Activated naive CD4-positive, alpha-beta T cell treated with anti-CD3 and anti-CD28 coated beads, Interleukin-2, amount 50 U/mL, for 24 hours (primary cell): ENCODE measurements at regions not wholly inside any gene's neighbourhood (a gene's known extent, or its start where the extent isn't known, plus 50 kb on each side); places are given as distances from the start of the nearest gene placed in this dataset.

ENCODE experiments used
- H3K27ac Mint-ChIP-seq: one replicate; pipeline ENCODE4 v1.8.0; 2021; ENCODE audit warnings: mild to moderate bottlenecking, mixed read lengths
- H3K27me3 Mint-ChIP-seq: one replicate; pipeline ENCODE4 v1.8.0; 2021; ENCODE audit warnings: mixed read lengths
- H3K36me3 Mint-ChIP-seq: one replicate; pipeline ENCODE4 v1.8.0; 2021; ENCODE audit warnings: mixed read lengths
- H3K4me1 Mint-ChIP-seq: one replicate; pipeline ENCODE4 v1.8.0; 2021; ENCODE audit warnings: mixed read lengths
- H3K4me3 Mint-ChIP-seq: one replicate; pipeline ENCODE4 v1.8.0; 2021; ENCODE audit warnings: mild to moderate bottlenecking, mixed read lengths
- H3K9me3 Mint-ChIP-seq: one replicate; pipeline ENCODE4 v1.8.0; 2021; ENCODE audit warnings: mixed read lengths

- H3K36me3 Mint-ChIP-seq: no peaks in the 10 kb centered on the region
- H3K27ac Mint-ChIP-seq: no peak overlapping the region
- no peak overlapping the region for H3K4me3 Mint-ChIP-seq
- no peaks in the 10 kb centered on the region for H3K4me1 Mint-ChIP-seq
- peaks cover 6% of the 10 kb centered on the region for H3K27me3 Mint-ChIP-seq
- no peaks in the 10 kb centered on the region for H3K9me3 Mint-ChIP-seq
Observed at GRCh38 chr20:51876313-51876940, 74.1 kb upstream of the SALL4 start.

DNA sequence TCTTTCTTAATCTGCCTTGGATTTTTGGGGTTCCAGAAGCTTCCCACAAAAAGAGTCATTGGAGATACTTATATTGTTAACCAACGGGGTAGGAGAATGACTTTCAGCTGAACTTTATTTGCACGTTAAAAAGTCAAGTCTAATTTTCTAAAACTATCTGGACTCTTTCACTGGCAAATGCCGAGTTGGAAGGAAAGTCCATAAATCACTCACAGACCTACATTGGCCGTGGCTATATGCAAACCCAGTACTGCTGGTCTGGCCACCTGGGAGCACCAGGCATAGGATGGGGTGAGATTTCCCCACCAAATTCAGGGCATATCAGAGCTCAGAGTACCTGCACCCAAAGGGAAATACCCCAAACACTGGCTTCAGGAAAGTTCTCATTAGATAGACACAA, 71.3 kb upstream of the SALL4 start:
- Mint-ChIP-seq H3K9me3 (no peaks in the 10 kb centered on the region), H3K4me3 (no peak overlapping the region), H3K36me3 (no peaks in the 10 kb centered on the region), H3K27me3 (peaks cover 6% of the 10 kb centered on the region), H3K4me1 (no peaks in the 10 kb centered on the region), H3K27ac (no peak overlapping the region)

DNA sequence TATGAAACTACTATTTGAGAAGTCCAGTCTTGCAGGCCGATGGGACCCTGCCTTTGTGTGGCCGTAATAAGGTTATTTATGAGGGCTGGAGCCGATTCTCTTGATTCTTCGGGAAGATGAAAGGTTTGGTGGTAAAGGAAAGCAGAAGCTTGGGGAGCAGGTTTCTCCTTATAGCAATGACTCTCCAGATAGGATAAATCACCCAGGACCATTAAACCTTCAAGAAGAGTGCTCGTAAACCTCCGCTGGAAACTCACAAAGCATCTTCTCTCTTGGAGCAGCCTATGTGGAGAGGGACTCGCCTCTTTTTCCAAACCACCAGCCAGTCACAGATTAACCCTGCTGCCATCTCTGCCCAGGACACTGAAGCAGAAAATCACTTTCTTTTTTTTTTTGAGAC, 69.6 kb upstream of the SALL4 start:
- H3K4me1 Mint-ChIP-seq: no peaks in the 10 kb centered on the region
- H3K27ac Mint-ChIP-seq: no peak overlapping the region
- no peaks in the 10 kb centered on the region for H3K36me3 Mint-ChIP-seq
- H3K4me3 Mint-ChIP-seq: no peak overlapping the region
- H3K9me3 Mint-ChIP-seq: no peaks in the 10 kb centered on the region
- H3K27me3 Mint-ChIP-seq: peaks cover 5% of the 10 kb centered on the region

- peaks cover 3% of the 10 kb centered on the region for H3K27me3 Mint-ChIP-seq
- H3K36me3 Mint-ChIP-seq: no peaks in the 10 kb centered on the region
- no peak overlapping the region for H3K4me3 Mint-ChIP-seq
- H3K4me1 Mint-ChIP-seq: no peaks in the 10 kb centered on the region
- H3K9me3 Mint-ChIP-seq: no peaks in the 10 kb centered on the region
- H3K27ac Mint-ChIP-seq: no peak overlapping the region
Observed at GRCh38 chr20:51869002-51869401, 66.7 kb upstream of the SALL4 start.

DNA sequence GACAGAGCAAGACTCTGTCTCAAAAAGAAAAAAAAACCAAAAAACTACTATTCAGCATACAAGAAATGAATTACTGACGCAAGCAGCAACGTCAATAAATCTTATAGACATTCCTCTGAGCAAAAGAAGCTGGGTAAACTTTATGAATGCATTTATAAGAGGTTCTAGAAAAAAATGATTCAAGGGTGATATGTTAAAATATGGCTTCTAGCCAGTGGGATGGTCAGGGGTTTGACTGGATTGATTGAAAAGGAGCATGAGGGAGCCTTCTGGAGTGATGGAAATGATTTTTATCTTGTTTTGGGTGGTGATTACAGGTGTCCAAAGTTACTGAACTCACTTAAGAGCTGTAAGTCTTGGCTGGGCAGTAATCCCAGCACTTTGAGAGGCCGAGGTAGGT, 64.9 kb upstream of the SALL4 start:
- no peaks in the 10 kb centered on the region for H3K36me3 Mint-ChIP-seq
- H3K4me1 Mint-ChIP-seq: no peaks in the 10 kb centered on the region
- no peaks in the 10 kb centered on the region for H3K9me3 Mint-ChIP-seq
- no peak overlapping the region for H3K27ac Mint-ChIP-seq
- peaks cover 3% of the 10 kb centered on the region for H3K27me3 Mint-ChIP-seq
- no peak overlapping the region for H3K4me3 Mint-ChIP-seq

GRCh38 chr20:51864967-51865366, 62.6 kb upstream of the SALL4 start:
- H3K36me3 Mint-ChIP-seq: no peaks in the 10 kb centered on the region
- no peak overlapping the region for H3K27ac Mint-ChIP-seq
- H3K27me3 Mint-ChIP-seq: peaks cover 8% of the 10 kb centered on the region
- no peaks in the 10 kb centered on the region for H3K4me1 Mint-ChIP-seq
- H3K4me3 Mint-ChIP-seq: no peak overlapping the region
- no peaks in the 10 kb centered on the region for H3K9me3 Mint-ChIP-seq

DNA sequence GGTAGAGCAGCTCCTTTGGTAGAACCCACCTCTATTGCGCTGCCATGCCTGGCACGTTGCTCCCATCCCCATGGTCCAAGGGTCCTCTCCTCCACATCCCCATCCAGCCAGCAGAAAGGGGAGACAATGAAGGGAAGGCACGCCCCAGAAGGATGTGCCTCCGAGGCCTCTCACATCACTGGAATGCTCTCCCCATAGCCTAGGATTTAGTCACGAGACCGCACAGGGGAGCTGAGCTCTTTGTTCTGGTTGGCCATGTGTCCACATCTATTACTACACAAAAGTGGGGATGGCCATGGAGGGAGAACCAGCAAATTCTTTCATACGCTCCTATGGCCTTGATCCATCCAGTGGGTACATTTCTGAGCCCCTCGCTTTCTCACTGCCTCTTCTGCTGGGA, 60.5 kb upstream of the SALL4 start:
- Mint-ChIP-seq H3K36me3 (no peaks in the 10 kb centered on the region), H3K27me3 (peaks cover 8% of the 10 kb centered on the region), H3K4me1 (no peaks in the 10 kb centered on the region), H3K27ac (no peak overlapping the region), H3K4me3 (no peak overlapping the region), H3K9me3 (no peaks in the 10 kb centered on the region)

DNA sequence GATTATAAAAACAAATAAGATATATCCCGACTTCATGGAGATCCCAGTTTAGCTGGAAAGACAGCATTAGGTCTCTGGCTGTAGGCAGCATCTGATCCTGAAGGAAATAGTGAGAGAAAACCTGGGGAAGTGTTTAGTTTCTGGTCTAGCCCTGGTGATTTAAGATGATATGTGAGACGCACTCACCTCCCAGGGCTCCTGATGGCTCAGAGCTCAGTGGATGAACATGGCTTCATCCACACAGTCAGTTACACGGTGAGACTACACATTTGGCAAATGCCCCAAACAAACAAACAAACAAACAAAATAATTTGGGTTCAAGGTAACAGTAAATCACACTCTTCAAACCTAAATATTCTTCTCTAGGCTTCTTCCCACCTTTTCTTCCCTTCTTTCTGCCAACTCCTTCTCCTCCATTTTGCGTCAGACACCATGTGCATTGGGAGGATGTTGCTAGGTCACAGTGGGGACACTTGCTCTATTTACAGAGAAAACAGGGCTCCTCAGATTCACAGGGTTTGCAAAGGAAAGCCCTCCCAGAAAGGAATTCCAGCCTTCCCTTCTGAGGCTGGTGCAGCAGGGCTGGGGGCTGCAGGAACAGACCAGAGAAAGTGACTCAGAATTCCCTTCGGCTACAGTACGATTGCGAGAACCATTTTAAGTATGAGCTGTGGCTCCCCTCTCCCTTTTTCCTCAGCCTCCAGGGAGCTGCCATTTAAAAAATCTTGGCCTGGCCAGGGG, 59.6 kb upstream of the SALL4 start:
- H3K4me3 Mint-ChIP-seq: no peak overlapping the region
- peaks cover 8% of the 10 kb centered on the region for H3K27me3 Mint-ChIP-seq
- H3K36me3 Mint-ChIP-seq: no peaks in the 10 kb centered on the region
- H3K9me3 Mint-ChIP-seq: no peaks in the 10 kb centered on the region
- H3K27ac Mint-ChIP-seq: no peak overlapping the region
- no peaks in the 10 kb centered on the region for H3K4me1 Mint-ChIP-seq

DNA sequence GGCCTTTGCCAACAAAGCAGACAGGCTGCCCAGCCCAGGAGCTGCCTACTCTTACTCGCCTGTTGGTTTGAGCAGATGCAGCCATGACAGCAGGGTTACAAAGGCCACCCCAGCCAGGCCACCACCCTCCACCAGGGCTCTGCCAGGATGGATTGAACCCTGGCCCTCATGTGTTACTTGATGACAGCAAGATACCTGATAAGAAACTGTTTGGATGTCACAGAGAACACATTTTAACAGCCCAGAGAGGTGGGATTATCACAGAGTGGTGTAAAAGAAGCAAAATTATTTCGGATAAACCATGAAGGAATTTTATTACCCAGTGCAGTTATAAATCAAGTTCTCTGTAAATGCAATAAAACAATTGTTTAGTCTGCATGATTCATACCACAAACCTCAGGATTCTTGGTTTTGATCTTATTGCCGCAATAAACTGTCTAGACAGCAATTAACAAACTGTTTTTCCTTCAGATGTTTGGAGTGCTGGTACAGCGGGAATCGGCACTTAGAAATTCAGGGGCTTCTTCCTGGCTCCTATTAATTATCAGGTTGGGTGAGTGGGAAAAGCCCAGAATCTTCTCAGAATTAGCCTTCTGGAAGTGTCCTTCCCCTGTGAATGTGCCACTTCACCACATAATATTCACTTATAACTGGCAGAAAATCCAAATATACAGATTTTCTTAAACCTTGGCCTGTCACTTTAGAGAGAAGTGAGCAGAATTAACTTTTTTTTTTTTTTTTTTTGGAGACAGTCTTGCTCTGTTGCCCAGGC, 58.0 kb upstream of the SALL4 start:
- Mint-ChIP-seq H3K27me3 (peaks cover 8% of the 10 kb centered on the region), H3K27ac (no peak overlapping the region), H3K4me3 (no peak overlapping the region), H3K4me1 (no peaks in the 10 kb centered on the region), H3K36me3 (no peaks in the 10 kb centered on the region), H3K9me3 (no peaks in the 10 kb centered on the region)

- Mint-ChIP-seq H3K9me3 (no peaks in the 10 kb centered on the region), H3K27ac (no peak overlapping the region), H3K36me3 (no peaks in the 10 kb centered on the region), H3K4me1 (no peaks in the 10 kb centered on the region), H3K4me3 (no peak overlapping the region), H3K27me3 (no peaks in the 10 kb centered on the region)
Observed at GRCh38 chr20:51856432-51856831, 54.1 kb upstream of the SALL4 start.

DNA sequence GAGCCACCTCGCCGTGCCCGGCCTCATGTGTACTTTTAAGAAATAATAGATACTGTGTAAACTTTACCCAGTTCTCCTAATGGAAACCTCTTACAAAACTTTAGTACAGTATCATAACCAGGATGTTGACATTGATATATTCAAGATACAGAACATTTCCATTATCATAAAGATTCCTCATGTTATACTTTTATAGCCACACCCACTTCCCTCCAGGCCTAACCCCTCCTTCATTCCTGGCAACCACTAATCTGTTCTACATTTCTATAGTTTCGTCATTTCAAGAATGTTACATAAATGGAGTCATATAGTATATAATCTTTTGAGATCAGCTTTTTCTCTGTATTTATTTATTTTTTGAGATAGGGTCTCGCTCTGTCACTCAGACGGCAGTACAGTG, 52.6 kb upstream of the SALL4 start:
- Mint-ChIP-seq H3K27me3 (no peaks in the 10 kb centered on the region), H3K27ac (no peak overlapping the region), H3K4me3 (no peak overlapping the region), H3K4me1 (no peaks in the 10 kb centered on the region), H3K9me3 (no peaks in the 10 kb centered on the region), H3K36me3 (no peaks in the 10 kb centered on the region)
